Fibroblast of skin of right biceps (primary cell): ENCODE measurements at regions not wholly inside any gene's neighbourhood (a gene's known extent, or its start where the extent isn't known, plus 50 kb on each side); places are given as distances from the start of the nearest gene placed in this dataset.
A peak's percentile ranks its signal among the peaks of the same experiment; 100 is the strongest.

Experiments
- DNase-seq: peaks from one replicate; pipeline ENCODE4 v3.0.0-alpha.2; 2013

DNA sequence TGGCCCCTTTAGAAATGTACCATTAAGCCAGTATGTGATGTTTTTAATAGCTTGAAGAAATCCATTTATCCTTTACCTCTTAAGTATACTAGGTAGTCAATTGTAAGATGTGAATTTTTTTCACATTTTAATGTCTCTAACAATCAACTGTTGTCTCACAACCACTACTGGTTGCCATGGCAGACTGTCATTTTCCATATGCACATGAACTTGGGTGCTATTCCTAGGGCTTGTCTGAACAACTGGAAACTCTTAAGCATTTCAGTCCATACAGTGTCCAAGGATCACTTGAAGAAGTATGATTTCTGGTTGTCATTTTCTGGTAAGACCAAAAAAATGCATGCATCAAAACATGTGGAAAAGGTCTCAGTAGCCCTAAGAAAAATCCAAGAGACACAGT, 315.1 kb downstream of the HHIPL2 start:
- DNase-seq = no peak

GRCh38 chr1:222229672-222230312, 318.1 kb downstream of the HHIPL2 start:
- no peak for DNase-seq

DNA sequence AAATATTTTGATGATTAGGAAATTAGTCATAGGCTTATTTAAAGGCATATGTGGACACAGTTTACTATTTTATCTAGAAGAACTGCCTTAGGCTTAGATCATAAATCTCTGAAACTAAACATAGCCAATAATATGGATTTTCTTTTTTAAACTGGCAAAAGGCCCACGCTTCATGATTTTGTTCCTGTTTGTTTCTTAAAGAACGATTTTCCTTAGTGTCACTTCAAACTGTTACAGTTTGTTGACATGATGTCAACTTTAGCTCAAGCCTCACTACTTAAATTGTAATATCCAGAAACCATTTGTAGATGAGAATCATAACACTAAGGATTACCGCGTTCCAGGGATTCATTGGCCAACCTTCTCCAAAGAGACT, 322.6 kb downstream of the HHIPL2 start:
- peak; percentile 15 for DNase-seq

GRCh38 chr1:222224636-222225315, 323.1 kb downstream of the HHIPL2 start:
- peak; percentile 33 for DNase-seq

DNA sequence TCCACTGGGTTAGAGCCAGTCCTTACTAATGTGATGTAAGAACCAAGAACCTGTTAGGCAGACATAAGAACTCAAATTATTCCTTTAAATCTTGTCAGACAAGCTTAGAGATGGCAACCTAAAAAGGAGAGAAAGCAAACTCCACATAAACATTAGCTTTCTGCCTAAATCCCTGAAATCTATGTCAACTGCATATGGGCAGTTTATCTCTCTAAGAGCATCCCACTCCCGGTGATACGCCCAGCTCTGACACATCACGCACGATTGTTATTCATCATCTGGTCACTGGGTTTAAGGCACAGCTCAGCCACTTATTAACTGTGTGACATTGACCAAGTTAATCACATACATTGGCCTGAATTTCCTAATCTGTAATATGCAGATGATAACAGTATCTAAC, 323.7 kb downstream of the HHIPL2 start:
- DNase-seq = no peak

- DNase-seq = no peak
These were observed 324.9 kb downstream of the HHIPL2 start for GRCh38 chr1:222223010-222223409.

GRCh38 chr1:222216255-222216754, 331.6 kb downstream of the HHIPL2 start:
- DNase-seq = no peak

DNA sequence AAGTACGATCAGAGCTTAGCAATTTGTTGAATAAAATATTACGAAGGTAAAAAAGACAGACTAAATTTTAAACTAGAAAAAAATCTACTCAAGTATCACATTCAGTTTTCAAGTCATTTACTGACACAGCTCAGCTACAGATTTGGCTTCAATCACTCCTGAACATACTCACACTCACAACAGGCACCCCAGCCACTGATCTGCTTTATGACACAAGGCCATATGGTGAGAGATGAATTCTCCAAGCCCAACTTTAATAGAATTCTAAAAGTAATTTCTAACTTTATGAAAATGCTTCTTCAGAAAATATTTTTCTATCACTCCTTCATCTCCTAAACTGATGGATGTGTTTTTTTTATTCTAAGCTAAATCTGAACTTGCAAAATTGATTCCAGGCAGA, 337.1 kb downstream of the HHIPL2 start:
- no peak for DNase-seq

- DNase-seq = no peak
These were observed 343.4 kb downstream of the HHIPL2 start for GRCh38 chr1:222204475-222204874.

- no peak for DNase-seq
These were observed 345.1 kb downstream of the HHIPL2 start for GRCh38 chr1:222202831-222203230.

GRCh38 chr1:222196736-222197135, 351.2 kb downstream of the HHIPL2 start:
- DNase-seq = no peak

- no peak for DNase-seq
These were observed 351.6 kb downstream of the HHIPL2 start for GRCh38 chr1:222196288-222196687.

DNA sequence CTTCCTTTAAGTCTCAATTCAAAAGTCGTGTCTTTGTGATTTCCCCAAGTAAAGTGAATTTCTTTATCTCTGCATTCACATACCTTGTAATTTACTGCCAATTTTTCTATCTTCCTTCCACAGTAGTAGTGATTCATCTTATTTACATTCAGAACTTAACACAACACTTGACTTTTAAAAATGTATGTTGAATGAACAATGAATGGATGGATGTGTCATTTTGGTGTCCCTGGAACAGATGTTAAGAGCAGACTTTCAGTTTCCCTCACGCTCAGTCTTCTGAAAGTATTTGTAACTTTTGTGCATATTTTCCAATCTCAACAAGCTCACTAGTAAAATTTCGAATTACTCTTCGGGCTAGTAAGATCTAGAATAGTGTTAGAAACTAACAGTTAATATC, 352.0 kb downstream of the HHIPL2 start:
- DNase-seq = no peak

DNA sequence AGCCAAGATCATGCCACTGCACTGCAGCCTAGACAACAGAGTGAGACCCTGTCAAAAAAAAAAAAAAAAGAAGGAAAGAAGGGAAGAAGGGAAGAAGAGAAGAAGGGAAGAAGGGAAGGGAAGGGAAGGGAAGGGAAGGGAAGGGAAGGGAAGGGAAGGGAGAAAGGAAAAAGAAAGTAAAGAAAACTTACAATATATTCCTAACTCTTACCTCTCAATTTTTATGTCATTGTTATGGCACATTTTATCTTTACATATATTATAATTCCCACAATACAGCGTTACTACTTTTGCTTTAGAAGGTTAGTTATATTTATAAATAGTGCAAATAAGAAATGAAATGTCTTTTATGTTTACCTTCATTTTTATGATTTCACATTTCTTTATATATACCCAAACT, 358.7 kb downstream of the HHIPL2 start:
- DNase-seq = no peak

DNA sequence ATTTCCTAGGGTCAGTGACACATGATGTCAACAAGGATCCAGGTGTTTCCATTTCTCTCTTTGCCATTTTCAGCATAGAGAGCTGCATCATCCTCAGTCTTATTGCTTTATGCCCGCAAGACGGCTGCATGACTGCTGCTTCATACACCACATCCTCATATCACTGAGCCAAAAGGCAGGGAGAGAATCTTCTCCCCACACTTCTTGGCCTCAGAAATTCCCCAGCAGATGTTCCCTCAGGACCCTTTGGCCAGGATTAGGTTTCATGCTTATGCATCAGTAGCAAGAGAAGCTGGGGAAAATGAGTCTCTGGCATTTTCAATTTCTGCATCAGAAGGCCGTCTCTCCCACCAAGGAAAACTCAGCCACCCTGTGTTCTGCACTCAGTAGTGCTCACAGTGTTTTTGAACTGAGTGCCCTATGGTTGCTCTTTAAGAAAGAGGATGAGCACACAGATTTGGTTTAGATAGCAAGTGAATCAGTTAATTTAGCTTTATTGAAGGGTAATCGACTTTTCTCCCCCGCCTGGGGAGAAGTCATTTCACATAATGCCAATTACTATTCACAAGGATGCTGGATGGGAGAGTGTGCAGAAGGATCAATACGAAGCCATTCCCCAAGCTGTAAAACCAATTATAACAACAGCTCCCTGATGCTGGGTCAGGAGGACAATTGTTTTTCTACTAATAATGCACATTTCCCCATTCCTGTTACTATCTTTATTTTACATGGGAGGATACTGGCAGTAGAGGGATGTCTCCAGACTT, 360.2 kb downstream of the HHIPL2 start:
- DNase-seq = no peak

GRCh38 chr1:222182641-222183040, 365.3 kb downstream of the HHIPL2 start:
- peak; percentile 46 for DNase-seq

DNA sequence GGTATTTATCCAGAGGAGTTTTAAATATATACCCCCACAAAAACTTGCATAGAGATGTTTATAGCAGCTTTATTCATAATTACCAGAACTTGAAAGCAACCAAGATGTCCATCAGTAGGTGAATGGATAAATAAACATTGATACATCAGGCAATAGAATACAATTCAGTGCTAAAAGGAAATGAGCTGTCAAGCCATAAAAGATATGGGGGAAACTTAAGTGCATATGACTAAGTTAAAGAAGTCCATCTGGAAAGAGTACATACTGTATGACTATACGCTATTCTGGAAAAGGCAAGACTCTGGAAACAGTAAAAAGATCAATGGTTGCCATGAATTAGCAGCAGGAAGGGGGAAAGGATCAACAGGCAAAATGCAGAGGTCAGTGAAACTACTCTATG, 366.7 kb downstream of the HHIPL2 start:
- DNase-seq = no peak

- DNase-seq = peak; percentile 40
These were observed 370.4 kb downstream of the HHIPL2 start for GRCh38 chr1:222177496-222177895.

DNA sequence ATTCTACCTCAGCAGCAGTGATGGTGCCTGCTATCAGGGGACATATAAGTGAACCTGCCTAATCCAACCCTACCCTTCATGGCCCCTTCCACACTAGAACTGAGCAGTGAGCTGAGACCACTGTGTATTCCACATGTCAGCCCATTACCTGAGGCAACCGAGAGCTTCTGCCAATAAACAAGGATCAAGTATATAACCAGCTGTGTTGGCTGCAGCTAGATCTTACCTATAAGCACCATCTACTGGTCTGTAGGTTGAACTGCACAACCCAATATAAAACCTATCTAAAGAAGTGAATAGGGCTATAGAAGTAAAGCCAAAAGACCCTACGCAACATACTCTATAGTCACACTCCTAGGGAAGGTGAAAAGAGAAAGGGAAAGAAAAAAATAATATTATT, 376.9 kb downstream of the HHIPL2 start:
- peak; percentile 56 for DNase-seq

DNA sequence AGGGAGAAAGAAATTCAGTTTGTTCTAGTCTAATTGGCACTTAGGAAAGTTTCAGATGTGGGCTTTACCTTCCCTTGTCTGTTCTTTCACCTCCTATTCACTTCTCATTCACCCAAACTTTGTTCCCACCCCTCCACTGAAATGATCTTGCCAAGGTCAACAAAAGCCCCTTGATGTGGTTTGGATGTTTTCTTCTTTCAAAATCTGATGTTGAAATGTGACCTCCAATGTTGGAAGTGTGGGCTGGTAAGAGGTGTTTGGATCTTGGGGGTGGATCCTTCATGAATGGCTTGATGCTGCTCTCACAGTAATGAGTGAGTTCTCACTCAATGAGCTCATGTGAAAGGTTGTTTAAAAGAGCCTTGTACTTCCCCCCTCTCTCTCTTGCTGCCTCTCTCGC, 379.3 kb downstream of the HHIPL2 start:
- no peak for DNase-seq

- no peak for DNase-seq
These were observed 380.0 kb downstream of the HHIPL2 start for GRCh38 chr1:222167896-222168295.

- peak; percentile 79 for DNase-seq
These were observed 380.8 kb downstream of the HHIPL2 start for GRCh38 chr1:222167111-222167510.

GRCh38 chr1:222165629-222166028, 382.3 kb downstream of the HHIPL2 start:
- DNase-seq = no peak

- DNase-seq = no peak
These were observed 384.0 kb downstream of the HHIPL2 start for GRCh38 chr1:222163895-222164294.
